PFSK-1 (cell line): ENCODE measurements at regions not wholly inside any gene's neighbourhood (a gene's known extent, or its start where the extent isn't known, plus 50 kb on each side); places are given as distances from the start of the nearest gene placed in this dataset.

Source experiments
- POLR2AphosphoS5 ChIP-seq: IDR thresholded peaks from 2 replicates; pipeline ENCODE4 v1.6.1; 2012; ENCODE audit warnings: low read depth, mild to moderate bottlenecking, control low read depth, low read length, moderate library complexity
- SIN3A ChIP-seq: IDR thresholded peaks from 2 replicates; pipeline ENCODE4 v1.6.1; 2012; ENCODE audit warnings: mild to moderate bottlenecking, low read length, moderate library complexity, borderline replicate concordance; ENCODE audit not compliant: insufficient read depth
- TAF1 ChIP-seq: IDR thresholded peaks from 2 replicates; pipeline ENCODE4 v1.6.1; 2012; ENCODE audit warnings: low read length, control low read depth, borderline replicate concordance; ENCODE audit not compliant: insufficient read depth

GRCh38 chr14:27688841-27689444 is 1077.6 kb upstream of the FOXG1 start:
- TF ChIP-seq POLR2AphosphoS5: no peak
- no peak for TF ChIP-seq SIN3A
- no peak for TF ChIP-seq TAF1
